ENCODE measurements at regions not wholly inside any gene's neighbourhood (a gene's known extent, or its start where the extent isn't known, plus 50 kb on each side); places are given as distances from the start of the nearest gene placed in this dataset.

DNA sequence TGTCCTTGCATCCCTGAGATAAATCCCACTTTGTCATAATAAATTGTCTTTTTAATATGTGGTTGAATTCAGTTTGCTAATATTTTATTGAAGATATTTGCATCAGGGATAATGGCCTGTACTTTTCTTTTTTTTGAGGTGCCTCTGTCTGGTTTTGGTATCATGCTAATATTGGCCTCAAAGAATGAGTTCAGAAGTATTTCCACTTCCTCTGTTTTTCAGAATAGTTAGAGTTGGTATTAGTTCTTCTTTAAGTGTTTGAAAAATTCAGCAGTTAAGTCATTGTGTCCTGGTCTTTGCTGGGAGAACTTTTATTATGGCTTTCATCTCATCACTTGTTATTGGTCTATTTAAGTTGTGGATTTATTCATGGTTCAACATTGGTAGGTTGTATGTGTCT lies 464.1 kb upstream of the CRIM1 start:
- Histone ChIP-seq H3K4me1 (ENCODE audit: low read length) (peaks cover 9% of the 10 kb centered on the region; the same call in 1 of the 2 replicates), H3K4me3 (ENCODE audit: low read length) (peak overlapping the region; percentile 40; the same call in 1 of the 2 replicates), H3K4me2 (ENCODE audit: low read length) (peak overlapping the region; percentile 36), H3K27ac (ENCODE audit: low read length) (no peak overlapping the region), H3K36me3 (replicated peaks; ENCODE audit: low read depth, low read length) (no peaks in the 10 kb centered on the region), H3K9me3 (ENCODE audit: insufficient read depth, low read length) (no peaks in the 10 kb centered on the region), H4K20me1 (ENCODE audit: insufficient read depth, low read length) (no peaks in the 10 kb centered on the region), H3K27me3 (ENCODE audit: low read depth, low read length) (no peaks in the 10 kb centered on the region), H3K9ac (ENCODE audit: low read length) (no peak overlapping the region), H2AFZ (ENCODE audit: low read depth, low read length) (no peak overlapping the region), H3K79me2 (ENCODE audit: low read length) (no peaks in the 10 kb centered on the region)
- TF ChIP-seq, protein P1, sequence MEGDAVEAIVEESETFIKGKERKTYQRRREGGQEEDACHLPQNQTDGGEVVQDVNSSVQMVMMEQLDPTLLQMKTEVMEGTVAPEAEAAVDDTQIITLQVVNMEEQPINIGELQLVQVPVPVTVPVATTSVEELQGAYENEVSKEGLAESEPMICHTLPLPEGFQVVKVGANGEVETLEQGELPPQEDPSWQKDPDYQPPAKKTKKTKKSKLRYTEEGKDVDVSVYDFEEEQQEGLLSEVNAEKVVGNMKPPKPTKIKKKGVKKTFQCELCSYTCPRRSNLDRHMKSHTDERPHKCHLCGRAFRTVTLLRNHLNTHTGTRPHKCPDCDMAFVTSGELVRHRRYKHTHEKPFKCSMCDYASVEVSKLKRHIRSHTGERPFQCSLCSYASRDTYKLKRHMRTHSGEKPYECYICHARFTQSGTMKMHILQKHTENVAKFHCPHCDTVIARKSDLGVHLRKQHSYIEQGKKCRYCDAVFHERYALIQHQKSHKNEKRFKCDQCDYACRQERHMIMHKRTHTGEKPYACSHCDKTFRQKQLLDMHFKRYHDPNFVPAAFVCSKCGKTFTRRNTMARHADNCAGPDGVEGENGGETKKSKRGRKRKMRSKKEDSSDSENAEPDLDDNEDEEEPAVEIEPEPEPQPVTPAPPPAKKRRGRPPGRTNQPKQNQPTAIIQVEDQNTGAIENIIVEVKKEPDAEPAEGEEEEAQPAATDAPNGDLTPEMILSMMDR (IDR thresholded peaks at IDR 0.05; ENCODE audit: low read depth, low read length) = no peak
- TF ChIP-seq EZH2phosphoT487 (IDR thresholded peaks at IDR 0.05; ENCODE audit: low read depth) = no peak

GRCh38 chr2:35887146-35887545 lies 468.4 kb upstream of the CRIM1 start:
- Histone ChIP-seq H4K20me1 (ENCODE audit: insufficient read depth, low read length) (no peaks in the 10 kb centered on the region), H3K4me2 (ENCODE audit: low read length) (no peak overlapping the region), H3K27me3 (ENCODE audit: low read depth, low read length) (no peaks in the 10 kb centered on the region), H3K79me2 (ENCODE audit: low read length) (no peaks in the 10 kb centered on the region), H3K27ac (ENCODE audit: low read length) (no peak overlapping the region), H2AFZ (ENCODE audit: low read depth, low read length) (no peak overlapping the region), H3K9me3 (ENCODE audit: insufficient read depth, low read length) (no peaks in the 10 kb centered on the region), H3K4me3 (ENCODE audit: low read length) (no peak overlapping the region), H3K4me1 (ENCODE audit: low read length) (peaks cover 9% of the 10 kb centered on the region; the same call in 1 of the 2 replicates), H3K9ac (ENCODE audit: low read length) (no peak overlapping the region), H3K36me3 (replicated peaks; ENCODE audit: low read depth, low read length) (no peaks in the 10 kb centered on the region)
- TF ChIP-seq, protein P1 (IDR thresholded peaks at IDR 0.05; ENCODE audit: low read depth, low read length) = no peak
- TF ChIP-seq EZH2phosphoT487 (IDR thresholded peaks at IDR 0.05; ENCODE audit: low read depth) = no peak

GRCh38 chr2:35873921-35874320 lies 481.7 kb upstream of the CRIM1 start:
- TF ChIP-seq, protein P1 (IDR thresholded peaks at IDR 0.05; ENCODE audit: low read depth, low read length) = peak; percentile 15; the same call in 1 of the 2 replicates
- no peak for TF ChIP-seq EZH2phosphoT487 (IDR thresholded peaks at IDR 0.05; ENCODE audit: low read depth)
- H4K20me1 ChIP-seq (ENCODE audit: insufficient read depth, low read length) = no peaks in the 10 kb centered on the region
- H3K4me2 ChIP-seq (ENCODE audit: low read length) = no peak overlapping the region

DNA sequence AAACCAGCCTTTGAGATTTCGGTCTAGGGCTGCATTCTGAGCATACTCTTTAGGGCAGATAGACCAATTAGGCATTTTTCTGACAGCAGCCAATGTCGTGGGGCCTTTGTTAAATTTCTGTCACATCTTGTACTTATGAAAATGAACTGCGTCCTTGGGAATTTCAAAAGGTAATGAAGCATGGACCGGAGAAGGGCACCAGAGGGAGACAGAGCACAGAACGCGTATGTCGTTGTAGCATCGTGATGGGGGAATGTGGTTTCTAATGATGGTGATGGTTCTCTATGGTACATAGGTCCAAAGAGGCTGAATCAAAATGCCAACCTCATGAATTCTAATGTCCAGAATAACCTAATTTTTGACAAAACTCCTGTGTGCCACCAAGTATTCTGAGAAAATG lies 483.9 kb upstream of the CRIM1 start:
- Histone ChIP-seq H3K4me3 (ENCODE audit: low read length) (no peak overlapping the region), H4K20me1 (ENCODE audit: insufficient read depth, low read length) (no peaks in the 10 kb centered on the region), H3K27me3 (ENCODE audit: low read depth, low read length) (no peaks in the 10 kb centered on the region), H3K9me3 (ENCODE audit: insufficient read depth, low read length) (no peaks in the 10 kb centered on the region), H3K79me2 (ENCODE audit: low read length) (no peaks in the 10 kb centered on the region), H3K9ac (ENCODE audit: low read length) (no peak overlapping the region), H3K27ac (ENCODE audit: low read length) (no peak overlapping the region), H2AFZ (ENCODE audit: low read depth, low read length) (no peak overlapping the region), H3K4me1 (ENCODE audit: low read length) (no peaks in the 10 kb centered on the region), H3K36me3 (replicated peaks; ENCODE audit: low read depth, low read length) (no peaks in the 10 kb centered on the region), H3K4me2 (ENCODE audit: low read length) (no peak overlapping the region)
- TF ChIP-seq, protein P1 (IDR thresholded peaks at IDR 0.05; ENCODE audit: low read depth, low read length) = no peak
- TF ChIP-seq EZH2phosphoT487 (IDR thresholded peaks at IDR 0.05; ENCODE audit: low read depth) = no peak

More at GRCh38 chr2:35873921-35874320, 481.7 kb upstream of the CRIM1 start:
- H3K27me3 ChIP-seq (ENCODE audit: low read depth, low read length) = no peaks in the 10 kb centered on the region
- no peaks in the 10 kb centered on the region for H3K79me2 ChIP-seq (ENCODE audit: low read length)
- H2AFZ ChIP-seq (ENCODE audit: low read depth, low read length) = no peak overlapping the region
- H3K4me1 ChIP-seq (ENCODE audit: low read length) = no peaks in the 10 kb centered on the region
- H3K36me3 ChIP-seq (replicated peaks; ENCODE audit: low read depth, low read length) = no peaks in the 10 kb centered on the region
- H3K9me3 ChIP-seq (ENCODE audit: insufficient read depth, low read length) = no peaks in the 10 kb centered on the region
- H3K4me3 ChIP-seq (ENCODE audit: low read length) = no peak overlapping the region
- no peak overlapping the region for H3K27ac ChIP-seq (ENCODE audit: low read length)
- no peak overlapping the region for H3K9ac ChIP-seq (ENCODE audit: low read length)

Measured in OCI-LY3 (cell line).